ENCODE measurements at regions not wholly inside any gene's neighbourhood (a gene's known extent, or its start where the extent isn't known, plus 50 kb on each side); places are given as distances from the start of the nearest gene placed in this dataset.

GRCh38 chr6:22883061-22883717, 313.8 kb downstream of the HDGFL1 start:
- Histone ChIP-seq H3K9me3 (ENCODE audit: insufficient read depth, low read length, severe bottlenecking) (no peaks in the 10 kb centered on the region), H3K36me3 (ENCODE audit: insufficient read depth, low read length) (no peaks in the 10 kb centered on the region), H2AFZ (ENCODE audit: low read depth, low read length) (no peak overlapping the region), H3K27ac (ENCODE audit: low read length) (no peak overlapping the region), H3K79me2 (ENCODE audit: insufficient read depth, low read length) (no peaks in the 10 kb centered on the region), H3K4me1 (ENCODE audit: insufficient read depth, low read length) (no peaks in the 10 kb centered on the region), H3K4me3 (ENCODE audit: low read depth in 1 of 2, low read length in 2 of 2) (no peak overlapping the region), H4K20me1 (ENCODE audit: insufficient read depth, low read length) (no peaks in the 10 kb centered on the region), H3K9ac (ENCODE audit: low read depth, low read length) (no peak overlapping the region), H3K4me2 (ENCODE audit: insufficient read depth, low read length) (no peak overlapping the region), H3K27me3 (ENCODE audit: insufficient read depth, low read length, poor library complexity) (no peaks in the 10 kb centered on the region)
- DNase-seq (no peak), ATAC-seq (ENCODE audit: insufficient read depth, low read depth) (no peak)
- TF ChIP-seq CTCF (IDR thresholded peaks at IDR 0.05; ENCODE audit: borderline replicate concordance, extremely low read depth, low read length, poor library complexity, severe bottlenecking) (no peak), EZH2 (IDR thresholded peaks at IDR 0.05; ENCODE audit: borderline replicate concordance, low read depth, low read length, severe bottlenecking) (no peak)

- H3K27ac ChIP-seq (ENCODE audit: low read length): no peak overlapping the region
- no peaks in the 10 kb centered on the region for H3K36me3 ChIP-seq (ENCODE audit: insufficient read depth, low read length)
- no peak overlapping the region for H3K9ac ChIP-seq (ENCODE audit: low read depth, low read length)
- H3K4me2 ChIP-seq (ENCODE audit: insufficient read depth, low read length): no peak overlapping the region
- no peaks in the 10 kb centered on the region for H3K27me3 ChIP-seq (ENCODE audit: insufficient read depth, low read length, poor library complexity)
- H3K79me2 ChIP-seq (ENCODE audit: insufficient read depth, low read length): no peaks in the 10 kb centered on the region
- no peaks in the 10 kb centered on the region for H3K4me1 ChIP-seq (ENCODE audit: insufficient read depth, low read length)
- DNase-seq (no peak), ATAC-seq (ENCODE audit: insufficient read depth, low read depth) (no peak)
- H3K9me3 ChIP-seq (ENCODE audit: insufficient read depth, low read length, severe bottlenecking): no peaks in the 10 kb centered on the region
- no peak overlapping the region for H2AFZ ChIP-seq (ENCODE audit: low read depth, low read length)
- H3K4me3 ChIP-seq (ENCODE audit: low read depth in 1 of 2, low read length in 2 of 2): no peak overlapping the region
- H4K20me1 ChIP-seq (ENCODE audit: insufficient read depth, low read length): no peaks in the 10 kb centered on the region
- TF ChIP-seq CTCF (IDR thresholded peaks at IDR 0.05; ENCODE audit: borderline replicate concordance, extremely low read depth, low read length, poor library complexity, severe bottlenecking) (no peak), EZH2 (IDR thresholded peaks at IDR 0.05; ENCODE audit: borderline replicate concordance, low read depth, low read length, severe bottlenecking) (no peak)
These were observed 315.1 kb downstream of the HDGFL1 start for GRCh38 chr6:22884456-22884855.

- Histone ChIP-seq H3K4me1 (ENCODE audit: insufficient read depth, low read length) (no peaks in the 10 kb centered on the region), H3K27me3 (ENCODE audit: insufficient read depth, low read length, poor library complexity) (no peaks in the 10 kb centered on the region), H3K27ac (ENCODE audit: low read length) (no peak overlapping the region), H4K20me1 (ENCODE audit: insufficient read depth, low read length) (no peaks in the 10 kb centered on the region), H2AFZ (ENCODE audit: low read depth, low read length) (no peak overlapping the region), H3K4me3 (ENCODE audit: low read depth in 1 of 2, low read length in 2 of 2) (no peak overlapping the region), H3K79me2 (ENCODE audit: insufficient read depth, low read length) (no peaks in the 10 kb centered on the region), H3K4me2 (ENCODE audit: insufficient read depth, low read length) (no peak overlapping the region), H3K36me3 (ENCODE audit: insufficient read depth, low read length) (no peaks in the 10 kb centered on the region), H3K9ac (ENCODE audit: low read depth, low read length) (no peak overlapping the region), H3K9me3 (ENCODE audit: insufficient read depth, low read length, severe bottlenecking) (no peaks in the 10 kb centered on the region)
- TF ChIP-seq CTCF (IDR thresholded peaks at IDR 0.05; ENCODE audit: borderline replicate concordance, extremely low read depth, low read length, poor library complexity, severe bottlenecking): no peak
- TF ChIP-seq EZH2 (IDR thresholded peaks at IDR 0.05; ENCODE audit: borderline replicate concordance, low read depth, low read length, severe bottlenecking): no peak
- no peak for ATAC-seq (ENCODE audit: insufficient read depth, low read depth)
- DNase-seq: no peak
These were observed 317.6 kb downstream of the HDGFL1 start for GRCh38 chr6:22886650-22887581.

Data from DND-41 (cell line).